ENCODE measurements at regions not wholly inside any gene's neighbourhood (a gene's known extent, or its start where the extent isn't known, plus 50 kb on each side); places are given as distances from the start of the nearest gene placed in this dataset.

DNA sequence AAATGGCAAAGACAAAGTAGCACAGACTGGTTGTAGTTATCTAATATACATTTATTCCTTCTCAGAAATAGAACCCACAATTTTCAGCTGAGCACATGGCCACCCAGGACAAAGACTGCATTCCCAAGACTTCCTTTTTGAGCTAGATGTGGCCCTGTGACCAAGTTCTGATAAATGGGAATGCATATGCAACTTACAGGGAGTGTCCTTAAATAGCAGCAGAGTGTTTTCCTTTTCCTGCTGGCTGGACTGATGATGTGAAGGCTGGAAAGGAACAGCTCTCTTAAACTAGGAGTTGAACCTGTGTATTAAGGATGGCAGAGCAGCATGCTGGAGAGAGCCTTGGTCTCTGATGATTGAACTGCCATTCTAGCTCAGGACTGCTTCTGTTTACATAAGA is 74.7 kb upstream of the TNPO1 start:
- Histone ChIP-seq H3K4me3 (ENCODE audit: low read depth, low read length) (no peak overlapping the region), H3K27ac (no peak overlapping the region), H3K27me3 (ENCODE audit: insufficient read depth, low read depth, severe bottlenecking) (no peaks in the 10 kb centered on the region), H3K9me3 (ENCODE audit: severe bottlenecking) (no peaks in the 10 kb centered on the region), H3K36me3 (no peaks in the 10 kb centered on the region)
- DNase-seq, result no peak
- TF ChIP-seq, protein P1, sequence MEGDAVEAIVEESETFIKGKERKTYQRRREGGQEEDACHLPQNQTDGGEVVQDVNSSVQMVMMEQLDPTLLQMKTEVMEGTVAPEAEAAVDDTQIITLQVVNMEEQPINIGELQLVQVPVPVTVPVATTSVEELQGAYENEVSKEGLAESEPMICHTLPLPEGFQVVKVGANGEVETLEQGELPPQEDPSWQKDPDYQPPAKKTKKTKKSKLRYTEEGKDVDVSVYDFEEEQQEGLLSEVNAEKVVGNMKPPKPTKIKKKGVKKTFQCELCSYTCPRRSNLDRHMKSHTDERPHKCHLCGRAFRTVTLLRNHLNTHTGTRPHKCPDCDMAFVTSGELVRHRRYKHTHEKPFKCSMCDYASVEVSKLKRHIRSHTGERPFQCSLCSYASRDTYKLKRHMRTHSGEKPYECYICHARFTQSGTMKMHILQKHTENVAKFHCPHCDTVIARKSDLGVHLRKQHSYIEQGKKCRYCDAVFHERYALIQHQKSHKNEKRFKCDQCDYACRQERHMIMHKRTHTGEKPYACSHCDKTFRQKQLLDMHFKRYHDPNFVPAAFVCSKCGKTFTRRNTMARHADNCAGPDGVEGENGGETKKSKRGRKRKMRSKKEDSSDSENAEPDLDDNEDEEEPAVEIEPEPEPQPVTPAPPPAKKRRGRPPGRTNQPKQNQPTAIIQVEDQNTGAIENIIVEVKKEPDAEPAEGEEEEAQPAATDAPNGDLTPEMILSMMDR (IDR thresholded peaks at IDR 0.05; ENCODE audit: low read depth, low read length), result no peak

DNA sequence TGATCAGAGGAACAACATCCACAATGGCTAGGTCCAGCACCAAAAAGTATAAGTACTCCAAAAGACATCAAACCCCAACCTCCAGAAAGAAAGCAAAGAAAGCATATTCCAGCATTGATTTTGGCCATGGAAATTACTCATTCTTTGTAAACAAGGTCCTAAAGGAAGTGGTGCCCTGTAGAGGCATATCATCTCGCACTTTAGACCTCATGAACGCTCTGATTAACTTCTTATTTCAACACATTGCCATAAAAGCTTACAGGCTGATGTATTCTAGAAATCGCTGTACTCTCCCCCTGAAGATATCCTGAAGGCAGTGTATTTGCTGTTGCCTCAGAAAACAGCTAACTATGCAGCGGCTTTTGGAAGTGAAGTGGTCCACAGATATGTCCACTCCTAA is 82.7 kb upstream of the TNPO1 start:
- Histone ChIP-seq H3K27me3 (ENCODE audit: insufficient read depth, low read depth, severe bottlenecking) (no peaks in the 10 kb centered on the region), H3K4me3 (ENCODE audit: low read depth, low read length) (no peak overlapping the region), H3K9me3 (ENCODE audit: severe bottlenecking) (no peaks in the 10 kb centered on the region), H3K36me3 (no peaks in the 10 kb centered on the region), H3K27ac (no peak overlapping the region)
- TF ChIP-seq, protein P1 (IDR thresholded peaks at IDR 0.05; ENCODE audit: low read depth, low read length), result no peak
- DNase-seq, result no peak

DNA sequence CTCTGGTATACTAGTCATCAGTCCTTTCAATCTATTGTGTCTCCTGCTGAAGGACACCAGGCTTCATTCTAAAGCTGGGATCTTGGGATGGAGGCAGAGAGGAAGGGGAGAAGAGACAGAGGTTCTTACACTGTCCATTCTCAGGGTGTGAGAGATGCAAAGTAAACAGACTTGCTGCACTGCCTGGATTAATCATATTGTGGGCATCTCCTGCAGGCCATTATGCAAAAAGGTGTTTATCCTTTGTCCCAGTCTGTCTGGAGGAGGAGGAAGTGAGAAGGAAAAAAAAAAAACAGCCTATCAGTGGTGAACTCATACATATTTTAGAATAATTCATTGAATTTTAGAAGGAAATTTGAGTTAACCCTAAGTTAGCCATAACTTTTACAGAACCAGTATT is 92.9 kb upstream of the TNPO1 start:
- DNase-seq, result no peak
- no peak overlapping the region for H3K27ac ChIP-seq
- H3K4me3 ChIP-seq (ENCODE audit: low read depth, low read length), result no peak overlapping the region
- H3K36me3 ChIP-seq, result no peaks in the 10 kb centered on the region
- H3K27me3 ChIP-seq (ENCODE audit: insufficient read depth, low read depth, severe bottlenecking), result no peaks in the 10 kb centered on the region
- no peaks in the 10 kb centered on the region for H3K9me3 ChIP-seq (ENCODE audit: severe bottlenecking)
- TF ChIP-seq, protein P1 (IDR thresholded peaks at IDR 0.05; ENCODE audit: low read depth, low read length), result no peak

DNA sequence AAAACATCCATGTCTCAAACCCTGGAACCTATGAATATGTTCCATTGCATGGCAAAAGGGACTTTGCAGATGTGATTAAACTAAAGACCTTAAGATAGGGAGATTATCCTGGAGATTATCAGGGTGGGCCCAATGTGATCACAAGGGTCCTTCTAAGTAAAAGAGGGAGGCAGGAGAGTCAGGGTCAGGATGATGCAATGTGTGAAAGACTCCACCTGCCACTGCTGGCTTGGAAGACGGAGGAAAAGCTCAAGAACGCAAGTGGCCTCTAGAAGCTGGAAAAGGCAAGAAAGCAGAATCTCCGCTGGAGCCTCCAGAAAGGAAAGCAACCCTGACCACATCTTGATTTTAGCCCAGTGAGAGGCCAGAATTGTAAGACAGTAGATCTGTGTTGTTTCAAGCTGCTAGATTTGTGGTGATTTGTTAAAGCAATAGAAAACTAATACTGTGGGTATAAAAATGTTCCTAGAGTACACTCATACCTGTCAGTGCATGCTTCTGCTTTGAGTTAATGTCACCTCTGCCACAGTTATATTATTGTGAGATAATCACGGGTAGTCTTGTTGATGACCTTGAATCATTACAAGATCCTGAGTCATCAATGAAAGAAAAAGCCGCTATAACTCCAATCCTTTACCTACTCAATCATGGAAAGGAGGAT is 93.5 kb upstream of the TNPO1 start:
- no peaks in the 10 kb centered on the region for H3K27me3 ChIP-seq (ENCODE audit: insufficient read depth, low read depth, severe bottlenecking)
- TF ChIP-seq, protein P1 (IDR thresholded peaks at IDR 0.05; ENCODE audit: low read depth, low read length), result no peak
- H3K36me3 ChIP-seq, result no peaks in the 10 kb centered on the region
- H3K4me3 ChIP-seq (ENCODE audit: low read depth, low read length), result no peak overlapping the region
- H3K9me3 ChIP-seq (ENCODE audit: severe bottlenecking), result no peaks in the 10 kb centered on the region
- H3K27ac ChIP-seq, result peak overlapping the region; percentile 24
- DNase-seq, result peak; percentile 77

DNA sequence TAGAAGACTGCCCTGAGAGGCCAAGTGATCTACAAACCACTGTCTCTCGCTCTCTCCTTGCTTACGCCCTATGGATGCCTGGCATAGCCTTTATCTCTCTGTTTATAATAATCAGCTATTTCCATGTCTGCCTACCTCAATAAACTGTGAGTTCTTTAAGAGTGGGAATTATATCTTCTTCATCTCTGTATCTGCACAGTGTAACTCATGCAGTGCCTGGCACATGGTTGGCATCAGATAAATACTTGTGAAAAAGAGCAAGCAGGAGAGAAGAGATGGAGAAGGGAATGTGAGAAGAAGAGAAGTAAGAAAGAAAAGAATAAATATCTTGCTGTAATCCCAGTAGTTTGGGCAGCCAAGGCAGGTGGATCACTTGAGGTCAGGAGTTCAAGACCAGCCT is 94.6 kb upstream of the TNPO1 start:
- Histone ChIP-seq H3K9me3 (ENCODE audit: severe bottlenecking) (no peaks in the 10 kb centered on the region), H3K27ac (no peak overlapping the region), H3K36me3 (no peaks in the 10 kb centered on the region), H3K27me3 (ENCODE audit: insufficient read depth, low read depth, severe bottlenecking) (no peaks in the 10 kb centered on the region), H3K4me3 (ENCODE audit: low read depth, low read length) (no peak overlapping the region)
- DNase-seq, result no peak
- TF ChIP-seq, protein P1 (IDR thresholded peaks at IDR 0.05; ENCODE audit: low read depth, low read length), result no peak

DNA sequence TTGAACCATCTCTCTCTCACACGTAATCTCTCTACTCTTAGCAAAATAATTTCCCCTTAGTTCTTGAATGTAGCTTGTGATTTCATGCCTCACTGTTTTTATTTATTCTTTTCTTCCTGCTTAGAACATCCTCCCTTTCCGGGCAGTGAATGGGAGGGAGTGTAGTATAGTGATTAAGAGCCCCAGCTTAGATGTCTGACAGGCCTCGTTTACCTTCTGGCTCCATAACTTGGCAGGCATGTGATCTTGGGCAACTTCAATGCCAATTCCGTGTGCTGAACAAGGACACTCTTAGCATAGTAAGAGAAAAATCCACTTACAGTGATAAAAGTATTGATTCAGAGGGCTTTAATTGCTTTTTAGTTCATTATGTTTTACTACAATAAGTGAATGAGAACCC is 96.3 kb upstream of the TNPO1 start:
- Histone ChIP-seq H3K9me3 (ENCODE audit: severe bottlenecking) (no peaks in the 10 kb centered on the region), H3K36me3 (no peaks in the 10 kb centered on the region), H3K4me3 (ENCODE audit: low read depth, low read length) (no peak overlapping the region), H3K27ac (no peak overlapping the region), H3K27me3 (ENCODE audit: insufficient read depth, low read depth, severe bottlenecking) (no peaks in the 10 kb centered on the region)
- TF ChIP-seq, protein P1 (IDR thresholded peaks at IDR 0.05; ENCODE audit: low read depth, low read length), result no peak
- peak; percentile 13 for DNase-seq

Measured in WERI-Rb-1 (cell line).